ENCODE measurements at regions not wholly inside any gene's neighbourhood (a gene's known extent, or its start where the extent isn't known, plus 50 kb on each side); places are given as distances from the start of the nearest gene placed in this dataset.
"Not testable (repeated sequence)": the region's sequence is repeated elsewhere in the genome, so short reads cannot be mapped to it uniquely, and the experiment has no call there.

GRCh38 chr4:137783923-137784322 is 251.6 kb upstream of the PCDH18 start:
- TF ChIP-seq CTCF (IDR thresholded peaks at IDR 0.05); YY1 (IDR thresholded peaks at IDR 0.05; ENCODE audit: low read depth); POLR2AphosphoS5 (IDR thresholded peaks at IDR 0.05; ENCODE audit: low read depth, low read length); RCOR1 (IDR thresholded peaks at IDR 0.05; ENCODE audit: low read length); USF1 (IDR thresholded peaks at IDR 0.05; ENCODE audit: borderline replicate concordance, low read depth); MXI1 (IDR thresholded peaks at IDR 0.05; ENCODE audit: low read depth, low read length); RFX5 (IDR thresholded peaks at IDR 0.05; ENCODE audit: low read length); RAD21 (IDR thresholded peaks at IDR 0.05; ENCODE audit: low read length); SMC3 (IDR thresholded peaks at IDR 0.05; ENCODE audit: low read depth, low read length): not testable (repeated sequence)
